IMR-90 (cell line): ENCODE measurements at regions not wholly inside any gene's neighbourhood (a gene's known extent, or its start where the extent isn't known, plus 50 kb on each side); places are given as distances from the start of the nearest gene placed in this dataset.

Experiments
- ATAC-seq: fragments of 200-7000 bp; cut with Tn5 transposase; 2 replicates; pipeline ENCODE4 v1.9.1; 2020; ENCODE audit warnings: low read depth, mild to moderate bottlenecking, moderate library complexity
- BruUV-seq: library from RNA; stranded (reverse); fragments of 400-500 nt; replicated peaks from 2 replicates; lab custom pipeline; 2021; lab: Mats Ljungman, UMichigan
- CTCF ChIA-PET: fragments of 300-600 bp; formaldehyde crosslinking; extraction: SDS; loops from one replicate; lab custom pipeline; 2021; ENCODE audit warnings: antibody characterized with exemption; lab: Yijun Ruan, JAX
- POLR2A ChIA-PET: fragments of 300-600 bp; sonication (Branson Sonifier 250); formaldehyde crosslinking; loops from one replicate; lab custom pipeline; 2022; ENCODE audit warnings: antibody characterized with exemption; ENCODE audit not compliant: unreplicated experiment; lab: Charles Lee
- DNase-seq: peaks from one replicate; pipeline ENCODE4 v3.0.0; 2013
- H2AFZ ChIP-seq: replicated peaks from 2 replicates; pipeline ENCODE3; 2013; ENCODE audit warnings: low read length, mild to moderate bottlenecking; ENCODE audit not compliant: poor library complexity
- H2AK5ac ChIP-seq: 2 replicates; pipeline ENCODE4 v1.6.1; 2013; ENCODE audit warnings: low read depth, low read length, inconsistent platforms
- H2AK9ac ChIP-seq: replicated peaks from 2 replicates; pipeline ENCODE3; 2013; ENCODE audit warnings: mild to moderate bottlenecking, low read depth, low read length, moderate library complexity; ENCODE audit not compliant: poor library complexity
- H2BK120ac ChIP-seq: 2 replicates; pipeline ENCODE4 v1.6.1; 2013; ENCODE audit warnings: low read depth, low read length, inconsistent platforms
- H2BK15ac ChIP-seq: 3 replicates; pipeline ENCODE4 v1.6.1; 2013; ENCODE audit warnings: low read depth, low read length, inconsistent platforms
- H2BK20ac ChIP-seq: 2 replicates; pipeline ENCODE4 v1.6.1; 2013; ENCODE audit warnings: low read depth, mild to moderate bottlenecking, inconsistent platforms, low read length, moderate library complexity
- H2BK5ac ChIP-seq: 2 replicates; pipeline ENCODE4 v1.6.1; 2013; ENCODE audit warnings: mild to moderate bottlenecking, low read depth, low read length, inconsistent platforms; ENCODE audit not compliant: poor library complexity, severe bottlenecking
- H3K14ac ChIP-seq: replicated peaks from 2 replicates; pipeline ENCODE4 v1.6.1; 2013; ENCODE audit warnings: low read depth, low read length, inconsistent platforms
- H3K18ac ChIP-seq: 2 replicates; pipeline ENCODE4 v1.6.1; 2013; ENCODE audit warnings: low read depth, low read length, control low read depth
- H3K23ac ChIP-seq: 2 replicates; pipeline ENCODE4 v1.6.1; 2013; ENCODE audit warnings: low read depth, low read length, inconsistent platforms
- H3K27ac ChIP-seq: 2 replicates; pipeline ENCODE4 v1.5.1; 2013; ENCODE audit warnings: mild to moderate bottlenecking, control low read depth, low read length; ENCODE audit not compliant: insufficient read depth
- H3K27me3 ChIP-seq: 2 replicates; pipeline ENCODE4 v1.6.1; 2013; ENCODE audit warnings: low read length; ENCODE audit not compliant: control insufficient read depth, insufficient read depth
- H3K36me3 ChIP-seq: 2 replicates; pipeline ENCODE4 v1.6.1; 2013; ENCODE audit warnings: low read length, mixed read lengths; ENCODE audit not compliant: control insufficient read depth, insufficient read depth
- H3K4ac ChIP-seq: 2 replicates; pipeline ENCODE4 v1.6.1; 2013; ENCODE audit warnings: low read depth, low read length, inconsistent platforms
- H3K4me1 ChIP-seq: 2 replicates; pipeline ENCODE4 v1.6.1; 2013; ENCODE audit warnings: low read length, mixed read lengths; ENCODE audit not compliant: control insufficient read depth, insufficient read depth
- H3K4me2 ChIP-seq: 2 replicates; pipeline ENCODE4 v1.6.1; 2013; ENCODE audit warnings: low read depth, mild to moderate bottlenecking, control low read depth, low read length, moderate library complexity
- H3K4me3 ChIP-seq: 2 replicates; pipeline ENCODE4 v1.5.1; 2013; ENCODE audit warnings: low read depth, mild to moderate bottlenecking, control low read depth, low read length, moderate library complexity; ENCODE audit not compliant: insufficient read depth
- H3K56ac ChIP-seq: 2 replicates; pipeline ENCODE4 v1.6.1; 2013; ENCODE audit warnings: low read length, inconsistent platforms; ENCODE audit not compliant: insufficient read depth; ENCODE audit errors: extremely low read depth
- H3K79me1 ChIP-seq, 2 experiments: 2 replicates each; pipeline ENCODE4 v1.6.1; 2013; ENCODE audit warnings: low read length in 2 of 2, inconsistent platforms in 1 of 2, low read depth in 1 of 2
- H3K9ac ChIP-seq: 2 replicates; pipeline ENCODE4 v1.6.1; 2013; ENCODE audit warnings: low read depth, low read length, control low read depth
- H3K9me1 ChIP-seq: 2 replicates; pipeline ENCODE4 v1.6.1; 2013; ENCODE audit warnings: low read length, inconsistent platforms; ENCODE audit not compliant: insufficient read depth
- H3K9me3 ChIP-seq: 2 replicates; pipeline ENCODE4 v1.6.1; 2013; ENCODE audit warnings: low read length; ENCODE audit not compliant: control insufficient read depth, insufficient read depth
- H4K20me1 ChIP-seq: 2 replicates; pipeline ENCODE4 v1.6.1; 2013; ENCODE audit warnings: low read length, inconsistent platforms; ENCODE audit not compliant: insufficient read depth
- H4K5ac ChIP-seq: 2 replicates; pipeline ENCODE4 v1.6.1; 2013; ENCODE audit warnings: mild to moderate bottlenecking, low read depth, low read length, control low read depth
- H4K8ac ChIP-seq, 2 experiments: 2 replicates each; pipeline ENCODE4 v1.6.1; 2013; ENCODE audit warnings: low read depth in 2 of 2, low read length in 2 of 2, control low read depth in 1 of 2, inconsistent platforms in 1 of 2
- H4K91ac ChIP-seq: 2 replicates; pipeline ENCODE4 v1.6.1; 2013; ENCODE audit warnings: low read depth, low read length, inconsistent platforms; ENCODE audit not compliant: insufficient read depth
- BHLHE40 ChIP-seq: fragments of 150-350 bp; IDR thresholded peaks from 2 replicates; pipeline ENCODE4 v1.6.1; 2016; ENCODE audit warnings: mild to moderate bottlenecking, low read depth, low read length
- CEBPB ChIP-seq: IDR thresholded peaks from 2 replicates; pipeline ENCODE4 v1.6.1; 2012; ENCODE audit warnings: low read depth, low read length, improper control_type of control experiment
- CHD1 ChIP-seq: IDR thresholded peaks from 2 replicates; pipeline ENCODE4 v1.6.1; 2012; ENCODE audit warnings: low read depth, low read length, improper control_type of control experiment
- CTCF ChIP-seq: conservative IDR thresholded peaks from 2 replicates; pipeline ENCODE4 v1.5.1; 2012; ENCODE audit warnings: mild to moderate bottlenecking, low read depth, low read length, improper control_type of control experiment
- FOS ChIP-seq: fragments of 150-350 bp; IDR thresholded peaks from 2 replicates; pipeline ENCODE4 v1.6.1; 2016; ENCODE audit warnings: low read depth, low read length
- MAFK ChIP-seq: IDR thresholded peaks from 2 replicates; pipeline ENCODE4 v1.6.1; 2012; ENCODE audit warnings: low read depth, low read length, improper control_type of control experiment
- MAZ ChIP-seq: IDR thresholded peaks from 2 replicates; pipeline ENCODE4 v1.6.1; 2012; ENCODE audit warnings: low read depth, mild to moderate bottlenecking, low read length, improper control_type of control experiment, moderate library complexity, borderline replicate concordance
- MXI1 ChIP-seq: IDR thresholded peaks from 2 replicates; pipeline ENCODE4 v1.6.1; 2012; ENCODE audit warnings: low read depth, mild to moderate bottlenecking, low read length, moderate library complexity, borderline replicate concordance
- NFE2L2 ChIP-seq: fragments of 150-350 bp; IDR thresholded peaks from 2 replicates; pipeline ENCODE4 v1.6.1; 2016; ENCODE audit warnings: low read depth, mild to moderate bottlenecking, low read length
- POLR2A ChIP-seq: IDR thresholded peaks from 2 replicates; pipeline ENCODE4 v1.6.1; 2012; ENCODE audit warnings: mild to moderate bottlenecking, low read depth, low read length
- RAD21 ChIP-seq: IDR thresholded peaks from 2 replicates; pipeline ENCODE4 v1.6.1; 2012; ENCODE audit warnings: low read length, improper control_type of control experiment
- RCOR1 ChIP-seq: IDR thresholded peaks from 2 replicates; pipeline ENCODE4 v1.6.1; 2012; ENCODE audit warnings: mild to moderate bottlenecking, low read length, improper control_type of control experiment; ENCODE audit not compliant: insufficient replicate concordance
- RFX5 ChIP-seq: IDR thresholded peaks from 2 replicates; pipeline ENCODE4 v1.8.0; 2012; ENCODE audit warnings: low read depth, mild to moderate bottlenecking, low read length, moderate library complexity
- SMC3 ChIP-seq: fragments of 150-350 bp; IDR thresholded peaks from 2 replicates; pipeline ENCODE4 v1.6.1; 2016; ENCODE audit warnings: low read depth, mild to moderate bottlenecking, antibody characterized with exemption, low read length, moderate library complexity
- WGBS, 2 experiments: methylation state at CpG; one replicate each; pipeline versions ENCODE4 v1.1.5 to v1.1.7; 2013; ENCODE audit warnings: missing lambda C conversion rate in 2 of 2; ENCODE audit not compliant: insufficient read length in 1 of 2; ENCODE audit errors: extremely low coverage in 2 of 2; 5-methylcytosine and 5-hydroxymethylcytosine counted together
- dilution Hi-C: fragments of 300-500 bp; cut with HindIII; formaldehyde crosslinking; loops from one replicate; pipeline ENCODE4 v1.14.3; 2018; ENCODE audit warnings: low sequenced_read_pairs; ENCODE audit not compliant: unreplicated experiment
- in situ Hi-C: fragments of 300-500 bp; cut with MboI; formaldehyde crosslinking; loops from 3 replicates; pipeline ENCODE4 v1.14.3; 2019; ENCODE audit warnings: low sequenced_read_pairs, inconsistent platforms, mixed read lengths
- intact Hi-C: fragments of 100-400 bp; cut with micrococcal nuclease; formaldehyde crosslinking; loops from 2 replicates; pipeline ENCODE4 v1.10.0; 2022
- TF ChIP-seq, protein P1 (sequence below): fragments of 150-350 bp; IDR thresholded peaks from 2 replicates; pipeline ENCODE4 v1.6.1; 2016; ENCODE audit warnings: low read depth, mild to moderate bottlenecking, low read length, moderate library complexity, borderline replicate concordance
- TF ChIP-seq, protein P2 (sequence below): fragments of 150-350 bp; IDR thresholded peaks from 2 replicates; pipeline ENCODE4 v1.6.1; 2017; ENCODE audit warnings: mild to moderate bottlenecking, antibody characterized with exemption, low read length, low read depth

- no peak overlapping the region for H3K9ac ChIP-seq
- no peak overlapping the region for H4K91ac ChIP-seq
- no peaks in the 10 kb centered on the region for H4K20me1 ChIP-seq
- no peaks in the 10 kb centered on the region for H3K27me3 ChIP-seq
- no peak overlapping the region for H3K4me3 ChIP-seq
- no peak overlapping the region for H2BK5ac ChIP-seq
- no TSS peak for BruUV-seq
- H3K4me2 ChIP-seq = no peak overlapping the region
- no peak overlapping the region for H2BK120ac ChIP-seq
- H2BK15ac ChIP-seq = no peak overlapping the region
- no peak overlapping the region for H2AK5ac ChIP-seq
- no peak overlapping the region for H3K56ac ChIP-seq
- no peak overlapping the region for H3K23ac ChIP-seq
- no peak for DNase-seq
- TF ChIP-seq CHD1 (no peak), POLR2A (no peak), MXI1 (no peak), SMC3 (no peak), FOS (no peak), BHLHE40 (no peak), MAZ (no peak), CTCF (no peak), RCOR1 (no peak), MAFK (no peak), CEBPB (no peak), NFE2L2 (no peak), RAD21 (no peak), RFX5 (no peak)
- TF ChIP-seq, protein P1, sequence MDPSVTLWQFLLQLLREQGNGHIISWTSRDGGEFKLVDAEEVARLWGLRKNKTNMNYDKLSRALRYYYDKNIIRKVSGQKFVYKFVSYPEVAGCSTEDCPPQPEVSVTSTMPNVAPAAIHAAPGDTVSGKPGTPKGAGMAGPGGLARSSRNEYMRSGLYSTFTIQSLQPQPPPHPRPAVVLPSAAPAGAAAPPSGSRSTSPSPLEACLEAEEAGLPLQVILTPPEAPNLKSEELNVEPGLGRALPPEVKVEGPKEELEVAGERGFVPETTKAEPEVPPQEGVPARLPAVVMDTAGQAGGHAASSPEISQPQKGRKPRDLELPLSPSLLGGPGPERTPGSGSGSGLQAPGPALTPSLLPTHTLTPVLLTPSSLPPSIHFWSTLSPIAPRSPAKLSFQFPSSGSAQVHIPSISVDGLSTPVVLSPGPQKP = no peak
- TF ChIP-seq, protein P2, sequence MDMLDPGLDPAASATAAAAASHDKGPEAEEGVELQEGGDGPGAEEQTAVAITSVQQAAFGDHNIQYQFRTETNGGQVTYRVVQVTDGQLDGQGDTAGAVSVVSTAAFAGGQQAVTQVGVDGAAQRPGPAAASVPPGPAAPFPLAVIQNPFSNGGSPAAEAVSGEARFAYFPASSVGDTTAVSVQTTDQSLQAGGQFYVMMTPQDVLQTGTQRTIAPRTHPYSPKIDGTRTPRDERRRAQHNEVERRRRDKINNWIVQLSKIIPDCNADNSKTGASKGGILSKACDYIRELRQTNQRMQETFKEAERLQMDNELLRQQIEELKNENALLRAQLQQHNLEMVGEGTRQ = no peak
- ATAC-seq = no peak
- H3K4ac ChIP-seq = no peak overlapping the region
- in situ Hi-C loops (no loop called here), intact Hi-C loops (no loop called here), dilution Hi-C loops (no loop called here)
- WGBS, 2 experiments = no CpG with 5 or more reads among the region's 3 CpGs
- peaks cover 3% of the 10 kb centered on the region; the same call in 1 of the 2 replicates for H3K9me3 ChIP-seq
- H3K14ac ChIP-seq = no peak overlapping the region
- no peak overlapping the region for H3K27ac ChIP-seq
- no peaks in the 10 kb centered on the region for H3K79me1 ChIP-seq
- CTCF ChIA-PET = no interaction called here
- H3K18ac ChIP-seq = no peak overlapping the region
- H3K9me1 ChIP-seq = no peaks in the 10 kb centered on the region
- H2AFZ ChIP-seq = no peak overlapping the region
- H3K36me3 ChIP-seq = no peaks in the 10 kb centered on the region
- no peaks in the 10 kb centered on the region for H3K4me1 ChIP-seq
- no peak overlapping the region for H2BK20ac ChIP-seq
- no peak overlapping the region for H4K8ac ChIP-seq
- no peak overlapping the region for H2AK9ac ChIP-seq
- no peak overlapping the region for H4K5ac ChIP-seq
- POLR2A ChIA-PET = no interaction called here
Observed at GRCh38 chr5:12655675-12656074, 751.4 kb upstream of the CTNND2 start.
